Activated T-cell treated with anti-CD3 and anti-CD28 coated beads, Interleukin-2, amount 50 U/mL, for 24 hours (primary cell): ENCODE measurements at regions not wholly inside any gene's neighbourhood (a gene's known extent, or its start where the extent isn't known, plus 50 kb on each side); places are given as distances from the start of the nearest gene placed in this dataset.
"Not testable (repeated sequence)": the region's sequence is repeated elsewhere in the genome, so short reads cannot be mapped to it uniquely, and the experiment has no call there.

Experiments
- DNase-seq: peaks from one replicate; pipeline ENCODE4 v3.0.0-alpha.2; 2020
- H3K27ac Mint-ChIP-seq: 2 replicates; pipeline ENCODE4 v1.8.0; 2020; ENCODE audit warnings: mild to moderate bottlenecking, mixed read lengths
- H3K27me3 Mint-ChIP-seq: 2 replicates; pipeline ENCODE4 v1.8.0; 2020; ENCODE audit warnings: mixed read lengths
- H3K36me3 Mint-ChIP-seq: 2 replicates; pipeline ENCODE4 v1.8.0; 2020; ENCODE audit warnings: low read depth, mixed read lengths
- H3K4me1 Mint-ChIP-seq: 2 replicates; pipeline ENCODE4 v1.8.0; 2020; ENCODE audit warnings: low read depth, mixed read lengths
- H3K4me3 Mint-ChIP-seq: 2 replicates; pipeline ENCODE4 v1.8.0; 2020; ENCODE audit warnings: mild to moderate bottlenecking, moderate library complexity, mixed read lengths
- H3K9me3 Mint-ChIP-seq: 2 replicates; pipeline ENCODE4 v1.8.0; 2020; ENCODE audit warnings: mixed read lengths

DNA sequence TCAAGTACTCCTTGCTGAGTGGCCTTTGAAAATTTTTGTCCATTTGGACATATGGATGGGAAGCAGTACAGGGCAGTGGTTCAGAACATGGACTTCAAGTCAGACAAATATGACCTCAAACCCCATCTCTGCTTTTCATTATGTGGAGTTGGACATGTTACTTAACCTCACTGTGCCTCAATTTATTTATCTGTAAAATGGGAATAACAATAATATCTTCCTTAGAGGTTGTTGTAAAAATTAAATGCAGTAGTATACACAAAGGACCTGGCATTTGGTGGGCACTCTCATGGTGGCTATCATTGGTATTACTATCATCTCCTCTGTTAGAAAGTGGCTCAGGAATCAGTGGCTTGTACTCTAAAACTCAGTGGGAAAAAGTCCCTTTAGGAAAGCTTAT lies 204.0 kb upstream of the MYLIP start:
- H3K36me3 Mint-ChIP-seq = no peaks in the 10 kb centered on the region
- H3K4me1 Mint-ChIP-seq = no peaks in the 10 kb centered on the region
- no peak overlapping the region for H3K4me3 Mint-ChIP-seq

DNA sequence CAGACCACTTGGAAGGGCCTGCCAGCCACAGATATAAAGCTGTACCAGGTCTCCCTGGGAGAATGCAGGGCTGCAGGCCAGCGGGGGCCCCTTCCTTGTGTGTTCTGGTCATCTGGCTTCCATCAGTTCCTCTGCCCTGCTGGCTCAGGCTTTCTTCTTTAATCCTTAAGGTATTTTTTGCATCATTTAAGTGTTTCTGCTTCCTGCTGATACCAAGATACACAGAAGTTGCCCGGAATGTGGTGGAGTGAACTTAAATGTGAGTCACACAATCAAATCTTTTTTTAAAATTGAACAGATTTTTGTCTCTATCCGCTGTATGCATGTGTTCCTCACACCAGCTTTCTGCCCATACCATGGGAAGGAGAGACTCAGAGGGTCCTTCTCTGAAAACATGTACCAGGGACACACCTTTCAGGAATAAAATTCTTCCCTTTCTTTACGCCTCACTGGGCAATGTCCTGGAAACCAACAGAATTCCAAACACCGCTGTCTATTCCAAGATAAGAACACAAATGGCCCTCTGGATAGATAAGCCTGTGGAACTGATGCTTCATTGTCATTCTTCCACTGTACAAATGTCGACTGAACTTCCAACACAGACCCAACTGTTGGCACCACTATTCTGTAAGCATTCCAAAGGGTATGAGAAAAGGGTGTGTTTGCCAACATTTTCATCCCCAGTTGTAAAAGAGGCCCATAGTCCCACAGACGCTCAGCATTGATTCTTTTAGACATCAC lies 206.2 kb upstream of the MYLIP start:
- DNase-seq = no peak
- no peaks in the 10 kb centered on the region for H3K36me3 Mint-ChIP-seq
- H3K9me3 Mint-ChIP-seq = no peaks in the 10 kb centered on the region
- H3K4me1 Mint-ChIP-seq = no peaks in the 10 kb centered on the region
- H3K27ac Mint-ChIP-seq = no peak overlapping the region
- H3K27me3 Mint-ChIP-seq = peaks cover 3% of the 10 kb centered on the region
- H3K4me3 Mint-ChIP-seq = no peak overlapping the region

More for the DNA sequence above, 204.0 kb upstream of the MYLIP start:
- H3K9me3 Mint-ChIP-seq = no peaks in the 10 kb centered on the region
- H3K27ac Mint-ChIP-seq = no peak overlapping the region
- no peak for DNase-seq
- H3K27me3 Mint-ChIP-seq = peaks cover 3% of the 10 kb centered on the region

DNA sequence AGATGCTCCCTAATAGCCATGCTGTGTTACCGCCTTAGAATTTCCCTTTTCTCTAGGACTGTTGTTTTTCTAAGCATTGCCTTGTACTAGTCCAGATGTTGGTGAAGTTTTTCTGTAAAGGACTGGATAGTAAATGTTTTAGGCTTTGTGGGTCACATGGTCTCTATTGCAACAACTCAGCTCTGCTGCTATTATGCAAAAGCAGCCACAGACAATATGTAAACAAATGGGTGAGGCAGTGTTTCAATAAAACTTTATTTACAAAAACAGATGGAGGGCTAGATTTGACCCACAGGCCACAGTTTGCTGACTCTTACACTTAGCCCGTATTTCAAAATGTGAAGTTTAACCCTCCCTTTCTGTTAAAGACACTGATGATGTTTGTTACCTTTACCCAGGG lies 207.6 kb upstream of the MYLIP start:
- no peak overlapping the region for H3K4me3 Mint-ChIP-seq
- no peak overlapping the region for H3K27ac Mint-ChIP-seq
- no peak for DNase-seq
- no peaks in the 10 kb centered on the region for H3K36me3 Mint-ChIP-seq
- H3K27me3 Mint-ChIP-seq = no peaks in the 10 kb centered on the region
- H3K4me1 Mint-ChIP-seq = no peaks in the 10 kb centered on the region
- H3K9me3 Mint-ChIP-seq = no peaks in the 10 kb centered on the region

DNA sequence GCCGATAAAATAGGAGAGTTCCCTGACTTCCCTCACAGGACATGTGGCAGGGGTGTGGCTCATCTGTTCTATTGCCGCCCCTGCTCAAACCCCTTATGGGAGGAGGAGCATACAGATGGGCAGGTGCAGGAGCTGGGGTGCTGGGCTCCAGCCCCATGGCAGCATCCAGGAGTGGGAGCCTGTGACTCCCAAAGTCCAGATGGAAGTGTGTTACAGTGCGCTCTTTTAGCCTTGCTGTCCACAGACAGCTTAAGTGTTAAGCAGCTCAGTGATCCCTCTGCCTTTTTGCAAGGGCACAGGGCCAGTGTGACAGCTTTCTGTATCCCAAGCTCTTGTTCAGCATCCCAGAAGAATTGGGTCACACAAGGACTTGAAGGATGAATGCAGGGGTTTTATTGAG lies 212.3 kb upstream of the MYLIP start:
- peaks cover 39% of the 10 kb centered on the region for H3K4me1 Mint-ChIP-seq
- H3K27ac Mint-ChIP-seq = no peak overlapping the region
- no peak for DNase-seq
- peaks cover 2% of the 10 kb centered on the region for H3K9me3 Mint-ChIP-seq
- no peak overlapping the region for H3K4me3 Mint-ChIP-seq
- H3K36me3 Mint-ChIP-seq = no peaks in the 10 kb centered on the region
- H3K27me3 Mint-ChIP-seq = no peaks in the 10 kb centered on the region

DNA sequence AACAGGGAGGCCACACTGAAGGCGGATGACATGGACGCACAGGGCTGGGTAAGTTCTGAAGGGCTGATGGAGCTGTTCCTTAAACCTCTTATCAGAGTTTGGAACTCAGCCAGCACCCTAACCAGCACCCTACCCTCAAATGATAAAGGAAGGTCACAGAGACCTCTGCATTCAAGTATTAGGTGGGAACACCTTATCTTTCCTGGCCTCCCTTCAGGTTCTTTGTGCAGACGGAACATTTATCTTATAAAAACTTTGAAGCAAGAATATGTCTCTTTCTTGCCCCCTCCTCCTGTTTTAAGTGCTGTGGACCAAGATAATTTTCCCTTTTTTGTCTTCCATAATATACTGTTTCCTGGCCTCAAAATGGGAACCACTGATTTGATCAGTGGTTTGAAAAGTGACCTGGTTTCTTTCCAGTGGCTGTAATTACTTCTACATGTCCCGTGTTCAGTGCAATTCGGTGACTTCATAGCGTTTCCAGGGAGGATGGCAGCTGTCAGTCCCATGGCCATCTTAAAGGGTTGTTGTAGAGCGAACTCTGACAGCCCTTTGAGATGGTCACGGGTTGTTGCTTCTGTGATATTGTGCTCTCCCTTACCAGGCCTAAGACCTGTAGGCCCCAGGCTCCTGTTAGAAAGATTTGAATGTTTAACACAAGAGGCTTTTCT lies 213.2 kb upstream of the MYLIP start:
- no peaks in the 10 kb centered on the region for H3K27me3 Mint-ChIP-seq
- no peak for DNase-seq
- H3K27ac Mint-ChIP-seq = peak overlapping the region; percentile 18
- H3K9me3 Mint-ChIP-seq = peaks cover 2% of the 10 kb centered on the region
- peaks cover 42% of the 10 kb centered on the region for H3K4me1 Mint-ChIP-seq
- no peak overlapping the region for H3K4me3 Mint-ChIP-seq
- no peaks in the 10 kb centered on the region for H3K36me3 Mint-ChIP-seq

DNA sequence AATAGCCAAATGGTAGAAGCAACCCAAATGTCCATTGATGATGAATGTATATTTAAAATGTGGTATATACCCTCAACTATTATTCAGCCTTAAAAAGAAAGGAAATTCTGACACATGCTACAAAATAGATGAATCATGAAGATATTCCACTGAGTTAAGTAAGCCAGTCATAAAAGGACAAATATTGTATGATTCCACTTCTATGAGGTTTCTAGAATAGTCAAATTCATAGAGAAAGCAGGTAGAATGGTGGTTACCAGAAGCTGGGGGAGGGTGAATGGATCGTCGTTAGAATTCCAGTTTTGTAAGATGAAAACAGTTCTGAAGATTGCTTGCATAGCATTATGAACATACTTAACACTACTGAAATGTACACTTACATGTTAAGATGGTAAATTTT lies 214.3 kb upstream of the MYLIP start:
- Mint-ChIP-seq H3K36me3 (no peaks in the 10 kb centered on the region), H3K27me3 (no peaks in the 10 kb centered on the region), H3K4me3 (no peak overlapping the region), H3K4me1 (peaks cover 42% of the 10 kb centered on the region), H3K27ac (peak overlapping the region; percentile 89), H3K9me3 (peaks cover 2% of the 10 kb centered on the region)
- no peak for DNase-seq

DNA sequence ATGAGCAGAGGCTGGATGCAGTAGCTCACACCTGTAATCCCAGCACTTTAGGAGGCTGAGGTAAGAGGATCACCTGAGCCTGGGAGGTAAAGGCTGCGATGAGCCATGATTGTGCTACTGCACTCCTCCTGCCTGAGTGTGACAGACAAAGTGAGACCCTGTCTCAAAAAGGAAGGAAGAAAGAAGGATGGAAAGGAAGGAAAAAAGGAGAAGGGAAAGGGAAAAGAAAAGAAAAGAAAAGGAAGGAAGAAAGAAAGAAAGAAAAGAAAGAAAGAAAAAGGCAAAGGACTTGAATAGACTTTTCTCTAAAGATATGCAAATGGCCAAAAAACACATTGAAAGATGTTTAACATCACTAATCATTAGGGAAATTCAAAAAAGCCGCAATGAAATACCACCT lies 215.3 kb upstream of the MYLIP start:
- Mint-ChIP-seq H3K4me3 (no peak overlapping the region), H3K27ac (peak overlapping the region; percentile 89), H3K27me3 (peaks cover 3% of the 10 kb centered on the region), H3K36me3 (no peaks in the 10 kb centered on the region), H3K4me1 (peaks cover 42% of the 10 kb centered on the region), H3K9me3 (peaks cover 2% of the 10 kb centered on the region)
- no peak for DNase-seq

DNA sequence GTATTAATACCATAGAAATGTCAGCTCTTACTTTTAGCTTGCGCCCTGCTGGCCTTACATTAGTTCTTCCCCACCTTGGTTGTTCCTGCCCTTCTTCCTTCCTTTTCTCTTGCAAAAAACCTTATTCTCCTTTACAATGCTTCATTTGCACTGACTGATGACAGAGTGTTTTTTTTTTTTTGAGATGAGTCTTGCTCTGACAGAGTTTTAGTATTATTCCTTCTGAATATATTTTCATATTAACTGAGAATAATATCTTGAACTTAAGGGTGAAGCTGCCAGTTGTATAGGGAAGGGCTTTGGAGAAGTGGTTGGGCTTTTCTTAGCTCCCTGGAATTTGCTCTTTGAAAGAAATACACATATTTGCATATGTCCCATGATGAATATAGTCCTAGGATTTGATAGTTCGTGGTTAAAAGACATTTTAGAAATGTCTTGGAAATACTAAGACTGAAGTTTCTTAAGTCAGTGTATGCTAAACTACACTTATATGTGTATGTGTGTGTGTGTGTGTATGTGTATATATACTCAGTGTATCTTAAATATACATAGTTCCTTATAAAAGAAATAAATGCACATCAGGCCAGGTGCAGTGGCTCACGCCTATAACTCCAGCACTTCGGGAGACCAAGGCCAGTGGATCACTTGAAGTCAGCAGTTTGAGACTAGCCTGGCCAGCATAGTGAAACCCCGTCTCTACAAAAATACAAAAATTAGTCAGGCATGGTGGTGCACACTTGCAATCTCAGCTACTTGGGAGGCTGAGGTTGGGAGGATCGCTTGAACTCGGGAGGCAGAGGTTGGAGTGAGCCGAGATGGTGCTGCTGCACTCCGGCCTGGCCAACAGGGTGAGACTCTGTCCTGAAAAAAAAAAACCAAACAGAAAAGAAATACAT lies 216.1 kb upstream of the MYLIP start:
- Mint-ChIP-seq H3K9me3 (peaks cover 2% of the 10 kb centered on the region), H3K27me3 (peaks cover 3% of the 10 kb centered on the region), H3K36me3 (no peaks in the 10 kb centered on the region), H3K4me3 (no peak overlapping the region), H3K4me1 (peaks cover 42% of the 10 kb centered on the region), H3K27ac (peak overlapping the region; percentile 34)
- no peak for DNase-seq

DNA sequence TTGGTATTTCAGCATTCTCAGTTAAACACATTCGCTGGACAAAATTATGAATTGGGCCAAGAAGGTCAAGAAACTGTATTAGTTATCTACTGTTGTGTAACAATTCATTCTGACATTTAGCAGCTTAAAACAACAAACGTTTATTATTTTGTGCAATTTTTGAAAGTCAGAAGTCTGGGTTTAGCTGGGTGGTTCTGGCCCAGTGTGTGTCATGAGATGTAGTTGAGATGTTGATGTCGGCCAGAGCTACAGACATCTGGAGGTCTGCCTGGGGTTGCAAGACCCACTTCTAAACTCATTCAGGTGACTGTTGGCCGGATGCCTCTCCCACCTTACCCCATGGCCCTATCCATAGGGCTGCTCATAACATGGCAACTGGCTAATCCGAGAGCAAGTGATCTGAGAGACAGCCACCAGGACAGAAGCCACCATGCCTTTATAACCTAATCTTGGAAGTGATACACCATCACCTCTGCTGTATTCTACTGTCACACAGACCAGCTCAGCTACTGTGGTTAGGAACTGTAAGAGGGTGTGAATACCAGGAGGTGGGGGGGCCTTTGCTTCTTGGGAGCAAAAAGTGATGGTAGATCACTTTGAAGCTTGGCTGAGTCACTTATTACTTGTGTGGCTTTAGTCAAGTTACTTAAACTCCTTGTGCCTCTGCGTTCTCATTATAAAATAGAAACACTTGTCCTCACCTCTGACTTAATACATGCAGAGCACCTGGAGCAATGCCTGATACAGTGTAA lies 217.0 kb upstream of the MYLIP start:
- H3K27ac Mint-ChIP-seq = peak overlapping the region; percentile 60
- no peaks in the 10 kb centered on the region for H3K36me3 Mint-ChIP-seq
- peaks cover 2% of the 10 kb centered on the region for H3K9me3 Mint-ChIP-seq
- H3K4me1 Mint-ChIP-seq = peaks cover 48% of the 10 kb centered on the region
- DNase-seq = no peak
- no peak overlapping the region for H3K4me3 Mint-ChIP-seq
- H3K27me3 Mint-ChIP-seq = peaks cover 3% of the 10 kb centered on the region

DNA sequence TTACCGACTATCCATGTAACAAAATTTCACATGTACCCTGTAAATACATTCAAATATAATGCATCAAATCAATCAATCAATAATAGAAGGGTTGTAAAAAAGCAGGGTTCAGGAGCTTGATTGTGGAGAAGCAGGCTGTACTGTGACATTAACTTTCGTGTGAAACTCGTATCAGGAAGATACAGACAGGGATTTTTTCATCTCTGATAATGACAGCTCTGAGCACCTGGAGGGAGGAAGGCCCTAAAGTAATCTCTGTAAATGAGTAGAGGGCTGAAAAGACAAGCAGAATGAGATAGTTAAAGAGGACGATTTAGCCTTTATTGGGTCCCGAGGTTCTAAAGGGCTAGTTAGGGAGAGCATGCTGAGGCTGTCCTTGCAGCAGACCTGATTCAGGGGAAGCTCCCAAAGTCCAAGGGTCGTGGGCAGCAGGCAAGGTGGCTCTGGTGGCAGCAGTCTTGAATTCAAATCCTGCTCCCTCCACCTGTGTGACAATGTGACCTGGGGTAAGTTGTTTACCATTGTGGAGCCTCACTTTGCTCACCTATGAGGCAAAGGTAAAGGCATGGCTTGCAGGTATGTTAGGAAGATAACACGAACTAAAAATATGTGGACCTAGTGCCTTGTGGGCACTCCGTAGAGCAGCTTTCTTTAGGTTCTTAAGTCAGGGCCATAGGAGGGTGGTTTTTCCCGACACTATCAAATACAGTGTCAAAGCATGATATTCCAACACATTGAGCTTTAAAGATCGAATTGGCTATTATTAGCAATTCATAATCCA lies 219.4 kb upstream of the MYLIP start:
- no peak overlapping the region for H3K4me3 Mint-ChIP-seq
- no peak overlapping the region for H3K27ac Mint-ChIP-seq
- no peaks in the 10 kb centered on the region for H3K36me3 Mint-ChIP-seq
- H3K4me1 Mint-ChIP-seq = peaks cover 54% of the 10 kb centered on the region
- peaks cover 3% of the 10 kb centered on the region for H3K27me3 Mint-ChIP-seq
- DNase-seq = no peak
- H3K9me3 Mint-ChIP-seq = peaks cover 2% of the 10 kb centered on the region

DNA sequence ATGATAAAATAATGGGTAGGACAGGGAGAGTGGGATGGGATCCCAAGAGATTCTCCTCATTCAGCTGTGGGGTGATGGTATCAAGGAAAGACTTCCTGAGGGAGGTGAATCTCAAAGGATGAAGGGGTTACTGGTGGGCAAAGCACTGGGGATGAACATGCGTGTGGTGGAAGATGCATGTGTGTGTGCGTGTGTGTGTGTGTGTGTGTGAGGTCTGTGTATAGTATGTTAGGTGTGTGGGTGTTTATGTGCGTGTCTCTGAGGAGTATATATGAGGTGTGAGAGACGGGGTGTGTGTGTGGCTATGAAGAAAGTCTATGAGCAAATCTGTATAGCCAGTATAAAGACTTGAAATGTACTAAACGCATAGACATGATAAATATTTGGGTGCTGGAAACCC lies 220.0 kb upstream of the MYLIP start:
- Mint-ChIP-seq H3K9me3 (peaks cover 2% of the 10 kb centered on the region), H3K4me1 (peaks cover 49% of the 10 kb centered on the region), H3K36me3 (no peaks in the 10 kb centered on the region), H3K27me3 (peaks cover 3% of the 10 kb centered on the region), H3K27ac (no peak overlapping the region), H3K4me3 (no peak overlapping the region)
- DNase-seq = no peak

DNA sequence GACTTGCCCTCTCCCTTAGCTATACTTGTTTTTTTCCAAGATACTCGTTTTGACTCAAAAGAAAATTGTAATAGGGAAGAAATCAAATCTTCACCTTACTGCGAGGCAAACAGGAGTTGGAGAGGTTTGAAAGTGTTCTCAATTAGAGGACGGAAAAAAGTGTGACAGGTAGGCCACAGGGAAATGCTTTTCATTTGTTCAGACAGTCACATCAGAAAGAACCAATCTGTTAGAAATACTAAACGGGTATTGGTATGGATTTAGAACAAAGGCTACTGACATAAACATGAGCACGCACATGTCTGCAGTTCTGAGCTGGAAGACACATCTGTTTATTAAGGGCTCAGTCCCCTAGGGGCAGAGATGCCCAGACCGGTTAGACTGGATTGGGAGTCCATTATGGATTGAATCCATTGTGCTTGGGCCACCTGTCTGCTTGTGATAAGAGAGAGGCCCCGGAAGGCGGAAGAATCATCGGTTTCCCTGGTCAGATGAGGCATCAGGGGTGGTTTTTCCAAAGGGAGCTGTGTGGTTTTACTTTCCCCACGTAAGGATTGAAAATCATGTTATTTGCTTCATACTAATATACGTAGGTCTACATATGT lies 220.9 kb upstream of the MYLIP start:
- Mint-ChIP-seq H3K4me3 (no peak overlapping the region), H3K4me1 (peaks cover 45% of the 10 kb centered on the region), H3K36me3 (no peaks in the 10 kb centered on the region), H3K27me3 (peaks cover 3% of the 10 kb centered on the region), H3K27ac (no peak overlapping the region), H3K9me3 (no peaks in the 10 kb centered on the region)
- no peak for DNase-seq

DNA sequence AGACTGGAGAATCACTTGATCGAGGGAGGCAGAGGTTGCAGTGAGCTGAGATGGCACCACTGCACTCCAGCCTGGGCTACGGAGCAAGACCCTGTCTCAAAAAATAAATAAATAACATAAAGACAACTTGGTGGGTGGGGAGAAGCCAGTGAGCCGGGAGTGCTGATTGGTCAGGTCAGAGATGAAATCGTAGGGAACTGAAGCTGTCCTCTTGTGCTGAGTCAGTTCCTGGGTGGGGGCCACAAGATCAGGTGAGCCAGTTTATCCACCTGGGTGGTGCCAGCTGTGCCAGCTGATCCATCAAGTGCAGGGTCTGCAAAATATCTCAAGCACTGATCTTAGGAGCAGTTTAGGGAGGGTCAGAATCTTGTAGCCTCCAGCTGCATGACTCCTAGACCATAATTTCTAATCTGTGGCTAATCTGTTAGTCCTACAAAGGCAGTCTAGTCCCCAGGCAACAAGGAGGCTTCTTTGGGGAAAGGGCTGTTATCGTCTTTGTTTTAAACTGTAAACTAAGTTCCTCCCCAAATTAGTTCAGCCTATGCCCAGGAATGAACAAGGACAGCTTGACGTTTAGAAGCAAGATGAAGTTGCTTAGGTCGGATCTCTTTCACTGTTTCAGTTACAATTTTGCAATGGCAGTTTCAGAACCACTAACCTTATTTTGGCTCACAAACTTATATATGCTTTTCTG lies 221.5 kb upstream of the MYLIP start:
- DNase-seq, H3K36me3 Mint-ChIP-seq, H3K27ac Mint-ChIP-seq, H3K4me3 Mint-ChIP-seq, H3K9me3 Mint-ChIP-seq, H3K27me3 Mint-ChIP-seq: not testable (repeated sequence)
- H3K4me1 Mint-ChIP-seq = peaks cover 41% of the 10 kb centered on the region
